ENCODE measurements at regions not wholly inside any gene's neighbourhood (a gene's known extent, or its start where the extent isn't known, plus 50 kb on each side); places are given as distances from the start of the nearest gene placed in this dataset.
"Not testable (repeated sequence)": the region's sequence is repeated elsewhere in the genome, so short reads cannot be mapped to it uniquely, and the experiment has no call there.

GRCh38 chr21:9943639-9944038, 577.7 kb upstream of the TPTE start:
- POLR2A ChIA-PET; CTCF ChIA-PET; DNase-seq (ENCODE audit: extremely low spot score): not testable (repeated sequence)

- POLR2A ChIA-PET; DNase-seq (ENCODE audit: extremely low spot score): not testable (repeated sequence)
Measured at GRCh38 chr21:9946057-9946456, 575.3 kb upstream of the TPTE start.

GRCh38 chr21:9949510-9950289, 571.7 kb upstream of the TPTE start:
- CTCF ChIA-PET; POLR2A ChIA-PET; DNase-seq (ENCODE audit: extremely low spot score): not testable (repeated sequence)

More at GRCh38 chr21:9946057-9946456, 575.3 kb upstream of the TPTE start:
- CTCF ChIA-PET = not testable (repeated sequence)

GRCh38 chr21:9950363-9950762, 571.0 kb upstream of the TPTE start:
- CTCF ChIA-PET; POLR2A ChIA-PET; DNase-seq (ENCODE audit: extremely low spot score): not testable (repeated sequence)

- POLR2A ChIA-PET = not testable (repeated sequence)
Measured at GRCh38 chr21:9958791-9959190, 562.6 kb upstream of the TPTE start.

GRCh38 chr21:9959220-9959964, 562.0 kb upstream of the TPTE start:
- DNase-seq (ENCODE audit: extremely low spot score); POLR2A ChIA-PET; CTCF ChIA-PET: not testable (repeated sequence)

More at GRCh38 chr21:9958791-9959190, 562.6 kb upstream of the TPTE start:
- CTCF ChIA-PET; DNase-seq (ENCODE audit: extremely low spot score): not testable (repeated sequence)

GRCh38 chr21:9969399-9969798, 552.0 kb upstream of the TPTE start:
- CTCF ChIA-PET; DNase-seq (ENCODE audit: extremely low spot score); POLR2A ChIA-PET: not testable (repeated sequence)

- POLR2A ChIA-PET; DNase-seq (ENCODE audit: extremely low spot score); CTCF ChIA-PET: not testable (repeated sequence)
Measured at GRCh38 chr21:9972018-9972417, 549.4 kb upstream of the TPTE start.

- DNase-seq (ENCODE audit: extremely low spot score); CTCF ChIA-PET: not testable (repeated sequence)
Measured at GRCh38 chr21:9978371-9978770, 543.0 kb upstream of the TPTE start.

GRCh38 chr21:9997507-9997906, 523.9 kb upstream of the TPTE start:
- CTCF ChIA-PET; DNase-seq (ENCODE audit: extremely low spot score); POLR2A ChIA-PET: not testable (repeated sequence)

More at GRCh38 chr21:9978371-9978770, 543.0 kb upstream of the TPTE start:
- POLR2A ChIA-PET = not testable (repeated sequence)

- not testable (repeated sequence) for DNase-seq (ENCODE audit: extremely low spot score)
Measured at GRCh38 chr21:10002762-10003313, 518.5 kb upstream of the TPTE start.

GRCh38 chr21:10005791-10006190, 515.6 kb upstream of the TPTE start:
- POLR2A ChIA-PET; CTCF ChIA-PET; DNase-seq (ENCODE audit: extremely low spot score): not testable (repeated sequence)

More at GRCh38 chr21:10002762-10003313, 518.5 kb upstream of the TPTE start:
- POLR2A ChIA-PET, CTCF ChIA-PET: not testable (repeated sequence)

GRCh38 chr21:10016991-10017390, 504.4 kb upstream of the TPTE start:
- DNase-seq (ENCODE audit: extremely low spot score); POLR2A ChIA-PET; CTCF ChIA-PET: not testable (repeated sequence)

GRCh38 chr21:10017757-10018156, 503.6 kb upstream of the TPTE start:
- CTCF ChIA-PET; DNase-seq (ENCODE audit: extremely low spot score); POLR2A ChIA-PET: not testable (repeated sequence)

GRCh38 chr21:10021462-10021861, 499.9 kb upstream of the TPTE start:
- POLR2A ChIA-PET; CTCF ChIA-PET; DNase-seq (ENCODE audit: extremely low spot score): not testable (repeated sequence)

- POLR2A ChIA-PET = not testable (repeated sequence)
Measured at GRCh38 chr21:10022745-10023144, 498.6 kb upstream of the TPTE start.

More at GRCh38 chr21:10022745-10023144, 498.6 kb upstream of the TPTE start:
- CTCF ChIA-PET; DNase-seq (ENCODE audit: extremely low spot score): not testable (repeated sequence)

All from GM10248 (cell line).